HG03064 (cell line): ENCODE measurements at regions not wholly inside any gene's neighbourhood (a gene's known extent, or its start where the extent isn't known, plus 50 kb on each side); places are given as distances from the start of the nearest gene placed in this dataset.
"Not testable (repeated sequence)": the region's sequence is repeated elsewhere in the genome, so short reads cannot be mapped to it uniquely, and the experiment has no call there.

Experiments
- ATAC-seq: cut with Tn5 transposase; IDR thresholded peaks from one replicate; pipeline ENCODE4 v1.9.1; 2021; ENCODE audit warnings: low read depth; ENCODE audit not compliant: unreplicated experiment

- no peak for ATAC-seq
Observed at GRCh38 chr14:53858345-53858684, 98.3 kb downstream of the BMP4 start.

- ATAC-seq: no peak
Observed at GRCh38 chr14:53857625-53858344, 98.8 kb downstream of the BMP4 start.

GRCh38 chr14:53855574-53855973, 101.1 kb downstream of the BMP4 start:
- ATAC-seq: no peak

GRCh38 chr14:53855127-53855526, 101.5 kb downstream of the BMP4 start:
- no peak for ATAC-seq

- no peak for ATAC-seq
Observed at GRCh38 chr14:53851394-53852090, 105.1 kb downstream of the BMP4 start.

GRCh38 chr14:53850714-53851296, 105.8 kb downstream of the BMP4 start:
- ATAC-seq: no peak

- no peak for ATAC-seq
Observed at GRCh38 chr14:53849549-53849948, 107.1 kb downstream of the BMP4 start.

- ATAC-seq: no peak
Observed at GRCh38 chr14:53848854-53849253, 107.8 kb downstream of the BMP4 start.

- ATAC-seq: no peak
Observed at GRCh38 chr14:53847881-53848280, 108.7 kb downstream of the BMP4 start.

- no peak for ATAC-seq
Observed at GRCh38 chr14:53847057-53847456, 109.6 kb downstream of the BMP4 start.

- no peak for ATAC-seq
Observed at GRCh38 chr14:53845813-53846693, 110.6 kb downstream of the BMP4 start.

GRCh38 chr14:53842938-53843337, 113.7 kb downstream of the BMP4 start:
- ATAC-seq: no peak

GRCh38 chr14:53841109-53842099, 115.2 kb downstream of the BMP4 start:
- no peak for ATAC-seq

GRCh38 chr14:53840444-53840843, 116.2 kb downstream of the BMP4 start:
- ATAC-seq: no peak

GRCh38 chr14:53838374-53838773, 118.3 kb downstream of the BMP4 start:
- no peak for ATAC-seq

GRCh38 chr14:53837656-53838055, 119.0 kb downstream of the BMP4 start:
- ATAC-seq: not testable (repeated sequence)

- no peak for ATAC-seq
Observed at GRCh38 chr14:53836551-53836950, 120.1 kb downstream of the BMP4 start.

- no peak for ATAC-seq
Observed at GRCh38 chr14:53828820-53829219, 127.8 kb downstream of the BMP4 start.

GRCh38 chr14:53824061-53824460, 132.6 kb downstream of the BMP4 start:
- ATAC-seq: no peak

- ATAC-seq: no peak
Observed at GRCh38 chr14:53814392-53814791, 142.2 kb downstream of the BMP4 start.
